Parathyroid adenoma (tissue), 2 donors: ENCODE measurements at regions not wholly inside any gene's neighbourhood (a gene's known extent, or its start where the extent isn't known, plus 50 kb on each side); places are given as distances from the start of the nearest gene placed in this dataset.

ENCODE experiments used
- H2AFZ ChIP-seq: fragments of 300-600 bp; sonication (generic); one replicate; pipeline ENCODE4 v1.7.0; 2017; ENCODE audit warnings: antibody characterized with exemption, mild to moderate bottlenecking
- H3K27ac ChIP-seq: fragments of 300-600 bp; sonication (generic); one replicate; pipeline ENCODE4 v1.7.0; 2017
- H3K27me3 ChIP-seq: fragments of 300-600 bp; sonication (generic); one replicate; pipeline ENCODE4 v1.7.0; 2017; ENCODE audit warnings: low read length; ENCODE audit not compliant: control insufficient read depth, insufficient read depth
- H3K36me3 ChIP-seq: fragments of 300-600 bp; sonication (generic); one replicate; pipeline ENCODE4 v1.7.0; 2017; ENCODE audit warnings: low read length; ENCODE audit not compliant: control insufficient read depth, insufficient read depth
- H3K4me1 ChIP-seq: fragments of 300-600 bp; sonication (generic); one replicate; pipeline ENCODE4 v1.7.0; 2017; ENCODE audit warnings: control low read depth
- H3K4me2 ChIP-seq: fragments of 300-600 bp; sonication (generic); one replicate; pipeline ENCODE4 v1.7.0; 2017; ENCODE audit warnings: low read length
- H3K4me3 ChIP-seq: fragments of 300-600 bp; sonication (generic); one replicate; pipeline ENCODE4 v1.7.0; 2017; ENCODE audit warnings: low read depth, low read length
- H3K79me2 ChIP-seq: fragments of 300-600 bp; sonication (generic); one replicate; pipeline ENCODE4 v1.7.0; 2017; ENCODE audit warnings: control low read depth
- H3K9ac ChIP-seq: fragments of 300-600 bp; sonication (generic); one replicate; pipeline ENCODE4 v1.7.0; 2017; ENCODE audit warnings: mild to moderate bottlenecking
- H3K9me3 ChIP-seq: fragments of 300-600 bp; sonication (generic); one replicate; pipeline ENCODE4 v1.7.0; 2017; ENCODE audit warnings: low read length; ENCODE audit not compliant: control insufficient read depth
- CTCF ChIP-seq: fragments of 300-600 bp; sonication (generic); IDR thresholded peaks from one replicate; pipeline ENCODE4 v1.7.0; 2017; ENCODE audit warnings: antibody characterized with exemption, mild to moderate bottlenecking
- donor health status: primary hyperparathyroidism.

GRCh38 chr18:73414598-73414997 is 546.8 kb upstream of the NETO1 start:
- no peaks in the 10 kb centered on the region for H3K27me3 ChIP-seq
- no peak overlapping the region for H3K27ac ChIP-seq
- H3K36me3 ChIP-seq, result no peaks in the 10 kb centered on the region
- H3K9me3 ChIP-seq, result no peaks in the 10 kb centered on the region
- H3K4me2 ChIP-seq, result no peak overlapping the region
- H3K9ac ChIP-seq, result no peak overlapping the region
- no peak for TF ChIP-seq CTCF
- no peak overlapping the region for H3K4me3 ChIP-seq
- no peaks in the 10 kb centered on the region for H3K79me2 ChIP-seq
- no peaks in the 10 kb centered on the region for H3K4me1 ChIP-seq
- H2AFZ ChIP-seq, result no peak overlapping the region

- H3K36me3 ChIP-seq, result no peaks in the 10 kb centered on the region
- no peak overlapping the region for H3K9ac ChIP-seq
- H3K9me3 ChIP-seq, result no peaks in the 10 kb centered on the region
- no peak overlapping the region for H3K27ac ChIP-seq
- no peaks in the 10 kb centered on the region for H3K27me3 ChIP-seq
- no peaks in the 10 kb centered on the region for H3K79me2 ChIP-seq
- TF ChIP-seq CTCF, result no peak
- H2AFZ ChIP-seq, result no peak overlapping the region
- H3K4me1 ChIP-seq, result no peaks in the 10 kb centered on the region
- no peak overlapping the region for H3K4me3 ChIP-seq
- no peak overlapping the region for H3K4me2 ChIP-seq
Observed at GRCh38 chr18:73414069-73414468, 546.3 kb upstream of the NETO1 start.

GRCh38 chr18:73409242-73409641 is 541.5 kb upstream of the NETO1 start:
- Histone ChIP-seq H3K9ac (no peak overlapping the region), H3K36me3 (no peaks in the 10 kb centered on the region), H3K9me3 (no peaks in the 10 kb centered on the region), H3K79me2 (no peaks in the 10 kb centered on the region), H3K4me3 (no peak overlapping the region), H3K4me2 (no peak overlapping the region), H2AFZ (no peak overlapping the region), H3K4me1 (no peaks in the 10 kb centered on the region), H3K27me3 (no peaks in the 10 kb centered on the region), H3K27ac (no peak overlapping the region)
- no peak for TF ChIP-seq CTCF

GRCh38 chr18:73408469-73408868 is 540.7 kb upstream of the NETO1 start:
- Histone ChIP-seq H3K9me3 (no peaks in the 10 kb centered on the region), H3K27ac (no peak overlapping the region), H3K79me2 (no peaks in the 10 kb centered on the region), H2AFZ (no peak overlapping the region), H3K36me3 (no peaks in the 10 kb centered on the region), H3K4me2 (no peak overlapping the region), H3K4me3 (no peak overlapping the region), H3K27me3 (no peaks in the 10 kb centered on the region), H3K9ac (no peak overlapping the region), H3K4me1 (no peaks in the 10 kb centered on the region)
- no peak for TF ChIP-seq CTCF

GRCh38 chr18:73407506-73407905 is 539.7 kb upstream of the NETO1 start:
- H3K9ac ChIP-seq, result no peak overlapping the region

More at GRCh38 chr18:73407506-73407905, 539.7 kb upstream of the NETO1 start:
- Histone ChIP-seq H3K36me3 (no peaks in the 10 kb centered on the region), H2AFZ (no peak overlapping the region), H3K4me1 (no peaks in the 10 kb centered on the region), H3K4me3 (no peak overlapping the region), H3K27me3 (no peaks in the 10 kb centered on the region), H3K9me3 (no peaks in the 10 kb centered on the region), H3K27ac (no peak overlapping the region), H3K79me2 (no peaks in the 10 kb centered on the region), H3K4me2 (no peak overlapping the region)
- TF ChIP-seq CTCF, result no peak
